ENCODE measurements at regions not wholly inside any gene's neighbourhood (a gene's known extent, or its start where the extent isn't known, plus 50 kb on each side); places are given as distances from the start of the nearest gene placed in this dataset.

DNA sequence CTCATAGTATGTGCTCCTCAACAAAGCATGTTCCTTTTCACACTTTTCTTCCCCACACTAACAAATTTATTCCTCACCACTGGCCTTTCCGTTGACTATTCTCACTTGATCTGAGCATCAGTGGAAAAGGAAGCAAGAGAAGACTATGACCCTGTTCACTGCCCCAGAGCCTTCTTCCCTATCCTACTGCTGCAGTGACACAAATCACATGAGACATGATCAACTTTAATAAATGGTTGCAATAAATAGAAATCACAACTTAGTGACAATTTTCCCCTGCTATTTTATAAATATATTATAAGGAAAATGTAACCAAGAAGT is 438.7 kb upstream of the SOX9 start:
- intact Hi-C loops (cut with DNase I): no loop called here
- no peak for DNase-seq

DNA sequence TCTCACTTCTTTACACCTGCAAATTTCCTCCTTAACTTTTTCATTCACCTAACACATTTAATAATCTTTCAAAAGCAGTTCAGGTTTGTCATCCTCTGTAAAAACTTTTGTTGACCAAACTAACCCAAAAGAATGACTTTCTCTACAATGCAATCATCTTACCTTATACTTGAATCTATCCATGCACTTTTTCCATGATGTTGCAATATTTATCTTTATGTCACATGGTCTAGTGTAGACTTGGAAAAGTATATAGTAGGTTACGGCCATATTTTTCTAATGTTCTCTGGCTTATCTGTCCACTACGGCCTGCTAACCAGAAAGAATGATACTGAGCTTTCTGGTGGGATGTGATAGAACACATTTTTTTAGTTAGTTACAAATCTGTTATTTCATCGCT is 431.0 kb upstream of the SOX9 start:
- DNase-seq: no peak
- intact Hi-C loops (cut with DNase I): no loop called here

GRCh38 chr17:71699907-71700306 is 420.9 kb upstream of the SOX9 start:
- no peak for DNase-seq
- intact Hi-C loops (cut with DNase I): no loop called here

GRCh38 chr17:71703701-71704100 is 417.1 kb upstream of the SOX9 start:
- DNase-seq: no peak
- intact Hi-C loops (cut with DNase I): no loop called here

DNA sequence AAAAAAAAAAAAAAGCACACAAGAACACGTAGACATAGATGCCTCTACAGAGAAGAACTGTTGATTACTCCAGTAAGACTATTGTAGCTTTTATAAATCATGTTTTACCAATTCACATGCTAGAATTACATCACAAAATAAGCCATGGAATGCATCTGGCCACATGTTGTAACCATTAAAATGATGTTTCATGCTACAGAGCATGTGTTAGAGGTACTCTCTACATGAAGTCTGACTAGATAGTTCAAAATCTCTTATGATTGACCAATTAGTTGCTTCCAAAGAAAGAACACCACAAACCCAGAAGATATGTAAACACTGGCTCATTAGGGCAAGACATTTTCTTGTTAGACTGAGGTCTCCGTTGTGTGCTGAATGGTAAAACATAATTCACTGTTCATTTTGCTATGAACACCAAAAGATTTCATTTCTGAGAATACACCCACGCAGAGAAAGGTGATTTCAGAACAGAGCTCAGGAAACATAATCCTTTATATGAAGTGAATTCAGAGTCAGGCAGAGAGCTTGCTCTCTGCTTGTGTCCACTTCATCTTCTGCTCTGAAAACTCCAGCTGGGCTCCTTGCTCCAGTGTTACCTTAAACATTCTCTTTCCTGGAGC is 411.4 kb upstream of the SOX9 start:
- intact Hi-C loops (cut with DNase I): no loop called here

DNA sequence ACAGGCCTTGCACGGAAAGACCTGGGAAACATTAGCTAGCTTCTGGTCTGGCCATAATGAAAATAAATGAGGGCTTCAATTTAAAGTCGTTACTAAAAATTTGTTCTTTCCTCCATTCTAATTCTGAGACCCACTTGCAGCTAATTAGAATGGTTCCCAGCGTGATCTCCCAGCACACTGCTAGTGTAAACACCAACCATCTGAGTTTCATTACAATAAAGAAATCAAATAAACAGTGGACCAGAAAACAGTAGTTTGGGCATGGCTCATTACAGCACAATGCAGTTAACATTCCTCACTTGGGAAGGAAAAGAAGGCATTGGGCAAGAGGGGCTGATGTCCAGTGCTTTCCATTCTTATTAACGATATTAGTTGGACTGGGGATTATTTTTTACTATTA is 410.9 kb upstream of the SOX9 start:
- DNase-seq: no peak
- intact Hi-C loops (cut with DNase I): no loop called here

More for the DNA sequence above, 411.4 kb upstream of the SOX9 start:
- DNase-seq: peak in 3 of 42 donors; percentile 1 to 7 (median 4)

GRCh38 chr17:71710816-71711215 is 410.0 kb upstream of the SOX9 start:
- intact Hi-C loops (cut with DNase I): no loop called here
- no peak for DNase-seq

GRCh38 chr17:71713846-71714245 is 407.0 kb upstream of the SOX9 start:
- intact Hi-C loops (cut with DNase I): no loop called here
- DNase-seq: no peak

- no peak for DNase-seq
- intact Hi-C loops (cut with DNase I): no loop called here
Measured at GRCh38 chr17:71724339-71724738, 396.5 kb upstream of the SOX9 start.

- intact Hi-C loops (cut with DNase I): no loop called here
- DNase-seq: no peak
Measured at GRCh38 chr17:71725811-71726210, 395.0 kb upstream of the SOX9 start.

DNA sequence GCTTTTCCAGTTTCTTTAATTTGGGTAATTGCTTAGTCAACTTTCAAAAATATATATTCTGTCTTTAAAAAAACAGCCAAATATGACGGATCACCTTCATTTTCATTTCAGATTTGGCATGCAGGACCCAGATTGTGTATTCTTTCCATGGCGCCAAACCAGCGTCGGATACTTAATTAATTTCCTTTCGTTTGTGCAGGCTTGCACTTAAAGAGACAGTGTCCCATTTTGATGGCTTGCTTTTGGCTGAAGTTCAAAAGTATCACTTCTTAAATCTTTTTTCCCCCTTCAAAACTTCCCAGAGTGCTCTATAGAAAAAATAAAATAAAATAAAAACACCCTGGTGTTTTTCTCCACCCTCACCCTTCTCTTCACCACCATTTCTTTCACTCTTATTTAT is 394.5 kb upstream of the SOX9 start:
- intact Hi-C loops (cut with DNase I): no loop called here
- peak in 2 of 42 donors; percentile 5 to 38 for DNase-seq

- intact Hi-C loops (cut with DNase I): no loop called here
Measured at GRCh38 chr17:71727292-71727691, 393.5 kb upstream of the SOX9 start.

DNA sequence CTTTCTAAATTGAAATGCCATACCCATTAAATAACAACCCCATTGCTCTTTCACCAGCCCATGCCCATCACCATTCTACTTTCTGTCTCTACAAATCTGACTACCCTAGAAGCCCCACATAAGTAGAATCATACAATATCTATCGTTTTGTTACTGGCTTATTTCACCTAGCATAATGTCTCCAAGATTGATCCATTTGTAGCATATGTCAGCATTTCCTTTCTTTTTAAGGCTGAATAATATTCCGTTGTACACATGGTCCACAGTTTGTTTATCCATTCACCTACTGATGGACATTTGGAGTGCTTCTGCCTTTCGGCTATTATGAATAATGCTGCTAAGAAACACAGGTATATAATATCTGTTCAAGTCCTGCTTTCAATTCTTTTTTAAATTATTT is 393.1 kb upstream of the SOX9 start:
- intact Hi-C loops (cut with DNase I): no loop called here
- no peak for DNase-seq

More at GRCh38 chr17:71727292-71727691, 393.5 kb upstream of the SOX9 start:
- DNase-seq: no peak

DNA sequence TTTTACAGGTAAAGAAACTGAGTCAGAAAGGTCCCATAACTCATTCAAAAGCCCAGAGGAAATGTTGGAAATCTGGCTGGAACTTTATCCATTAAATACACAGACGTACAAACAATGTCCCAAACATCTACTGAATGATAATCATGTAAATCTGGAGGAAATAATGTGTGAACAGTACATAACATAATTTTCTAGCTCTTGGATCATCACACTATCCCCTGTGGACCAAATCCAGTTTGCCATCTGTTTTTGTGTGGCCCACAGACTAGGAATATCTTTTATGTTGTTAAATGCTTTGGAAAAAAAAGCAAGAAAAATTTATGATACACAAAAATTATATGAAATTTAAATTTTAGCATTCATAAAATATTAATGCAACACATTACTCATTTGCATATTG is 389.9 kb upstream of the SOX9 start:
- intact Hi-C loops (cut with DNase I): no loop called here
- no peak for DNase-seq

DNA sequence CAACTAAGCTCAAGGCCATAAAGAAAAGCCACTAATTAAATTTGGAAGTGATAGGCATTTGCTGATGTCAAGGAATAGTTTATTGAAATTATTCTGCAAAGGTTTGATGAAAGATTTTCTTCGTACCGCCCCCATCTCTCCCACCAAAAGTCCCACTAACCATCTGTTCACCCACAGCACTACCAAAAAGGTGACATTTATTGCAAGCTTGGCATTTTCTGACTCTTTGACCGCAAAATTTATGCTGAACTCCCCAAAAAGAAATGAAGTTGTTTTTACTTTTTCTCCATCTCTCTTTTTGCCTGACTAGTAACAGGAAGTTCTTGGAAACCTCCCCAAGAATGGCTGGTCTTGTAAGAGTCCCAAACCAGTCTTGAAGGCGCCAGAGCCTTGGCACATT is 384.9 kb upstream of the SOX9 start:
- no peak for DNase-seq
- intact Hi-C loops (cut with DNase I): no loop called here

- peak in 9 of 42 donors; percentile 3 to 46 (median 11) for DNase-seq
- intact Hi-C loops (cut with DNase I): no loop called here
Measured at GRCh38 chr17:71740866-71741265, 380.0 kb upstream of the SOX9 start.

DNA sequence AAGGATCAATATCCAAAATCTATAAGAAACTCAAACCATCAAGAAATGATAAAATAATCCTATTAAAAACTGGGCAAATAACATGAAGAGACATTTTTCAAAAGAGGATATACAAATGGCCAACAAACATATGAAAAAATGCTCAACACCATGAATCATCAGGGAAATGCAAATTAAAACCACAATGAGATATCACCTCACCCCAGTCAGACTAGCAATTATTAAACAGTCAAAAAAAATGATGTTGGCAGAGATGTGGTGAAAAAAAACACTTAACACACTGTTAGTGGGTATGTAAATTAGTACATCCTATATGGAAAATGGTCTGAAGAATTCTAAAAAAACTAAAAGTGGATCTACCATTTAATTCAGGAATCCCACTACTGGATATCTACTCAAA is 379.0 kb upstream of the SOX9 start:
- intact Hi-C loops (cut with DNase I): no loop called here

DNA sequence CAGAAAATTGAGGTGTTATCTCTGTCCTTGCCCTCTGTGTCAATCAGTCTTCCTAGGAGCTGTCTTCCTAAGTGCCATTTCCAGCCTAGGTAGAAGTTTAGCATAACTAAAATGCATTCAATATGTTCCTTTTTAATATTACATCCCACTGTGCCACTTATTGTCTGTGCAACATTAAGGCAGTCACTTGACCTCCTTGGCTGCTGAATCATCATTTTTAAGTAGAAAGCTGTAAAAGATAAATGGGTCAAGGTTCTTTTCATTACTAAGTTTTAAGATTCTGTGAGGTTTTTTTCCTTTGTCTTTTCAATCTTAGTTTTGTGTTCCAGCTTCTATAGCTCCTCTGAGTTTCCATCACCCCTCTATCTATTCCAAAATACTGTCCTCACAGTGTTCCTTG is 371.9 kb upstream of the SOX9 start:
- intact Hi-C loops (cut with DNase I): no loop called here
- no peak for DNase-seq

More for the DNA sequence above, 379.0 kb upstream of the SOX9 start:
- DNase-seq: no peak

DNA sequence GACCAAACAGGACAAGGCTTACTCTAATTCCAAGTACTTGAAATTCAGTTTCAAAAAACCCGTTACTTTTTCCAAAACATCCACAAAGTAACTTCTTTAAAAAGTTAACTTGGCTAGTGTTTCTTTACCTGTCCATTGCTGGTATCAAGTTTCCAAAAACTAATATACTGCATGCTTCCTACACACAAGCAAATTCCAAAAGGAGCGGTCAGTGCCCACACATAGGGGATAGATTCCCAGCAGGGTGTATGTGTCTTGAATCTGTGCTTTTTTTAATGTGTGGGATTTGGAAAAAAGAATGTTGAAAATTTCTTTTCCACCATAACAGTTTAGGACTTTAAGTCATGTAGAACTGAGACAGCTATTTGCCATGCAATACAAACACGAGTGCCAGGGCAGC is 367.8 kb upstream of the SOX9 start:
- no peak for DNase-seq
- intact Hi-C loops (cut with DNase I): no loop called here

DNA sequence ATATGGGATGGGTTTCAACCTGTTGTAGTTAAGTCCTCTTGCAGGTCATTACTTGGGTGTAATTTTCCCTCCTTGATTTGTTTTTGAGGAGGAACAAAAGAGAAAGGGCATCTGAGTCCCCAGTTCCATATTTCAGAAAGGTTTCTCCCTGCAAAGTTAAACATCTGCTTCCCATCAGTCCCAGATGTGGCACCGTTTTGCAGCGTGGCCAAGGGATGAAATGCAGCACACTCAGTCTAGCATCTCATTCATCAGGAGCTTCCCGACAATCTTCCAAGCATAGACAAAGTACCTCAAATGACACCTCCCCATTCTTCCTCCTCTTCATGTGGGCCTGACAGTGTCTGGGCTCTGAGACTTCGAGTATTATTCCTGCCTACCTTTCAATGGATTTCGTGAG is 363.7 kb upstream of the SOX9 start:
- DNase-seq: no peak
- intact Hi-C loops (cut with DNase I): no loop called here

GRCh38 chr17:71757956-71758355 is 362.9 kb upstream of the SOX9 start:
- no peak for DNase-seq
- intact Hi-C loops (cut with DNase I): no loop called here
